HG02852 (cell line): ENCODE measurements at regions not wholly inside any gene's neighbourhood (a gene's known extent, or its start where the extent isn't known, plus 50 kb on each side); places are given as distances from the start of the nearest gene placed in this dataset.
"Not testable (repeated sequence)": the region's sequence is repeated elsewhere in the genome, so short reads cannot be mapped to it uniquely, and the experiment has no call there.

Experiments used
- ATAC-seq: cut with Tn5 transposase; IDR thresholded peaks from one replicate; pipeline ENCODE4 v1.9.1; 2021; ENCODE audit warnings: mild to moderate bottlenecking, moderate library complexity; ENCODE audit not compliant: unreplicated experiment

- ATAC-seq, result no peak
Observed at GRCh38 chr3:152768478-152768877, 66.5 kb upstream of the P2RY1 start.

DNA sequence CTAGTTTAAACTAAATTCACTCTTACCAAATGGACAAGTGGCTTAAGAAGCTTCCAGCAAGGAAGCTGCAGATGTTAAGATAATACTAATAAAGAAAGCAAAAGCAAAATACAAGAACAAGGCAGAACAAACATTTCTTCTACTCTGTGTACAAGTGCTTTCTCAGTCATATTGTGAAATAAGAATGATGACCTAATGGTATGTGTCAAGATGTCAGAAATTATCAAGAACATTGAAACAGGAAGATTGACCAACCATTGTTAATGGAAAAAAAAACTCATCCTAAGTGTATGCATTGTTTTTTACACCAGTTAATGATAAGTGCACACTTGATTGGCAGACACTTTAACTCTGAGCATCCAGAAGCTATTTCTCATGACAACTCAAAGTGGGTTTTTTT, 65.4 kb upstream of the P2RY1 start:
- peak; percentile 90 for ATAC-seq

GRCh38 chr3:152770296-152770695, 64.6 kb upstream of the P2RY1 start:
- no peak for ATAC-seq

- ATAC-seq, result no peak
Observed at GRCh38 chr3:152771120-152771519, 63.8 kb upstream of the P2RY1 start.

GRCh38 chr3:152772674-152773225, 62.2 kb upstream of the P2RY1 start:
- ATAC-seq, result no peak

DNA sequence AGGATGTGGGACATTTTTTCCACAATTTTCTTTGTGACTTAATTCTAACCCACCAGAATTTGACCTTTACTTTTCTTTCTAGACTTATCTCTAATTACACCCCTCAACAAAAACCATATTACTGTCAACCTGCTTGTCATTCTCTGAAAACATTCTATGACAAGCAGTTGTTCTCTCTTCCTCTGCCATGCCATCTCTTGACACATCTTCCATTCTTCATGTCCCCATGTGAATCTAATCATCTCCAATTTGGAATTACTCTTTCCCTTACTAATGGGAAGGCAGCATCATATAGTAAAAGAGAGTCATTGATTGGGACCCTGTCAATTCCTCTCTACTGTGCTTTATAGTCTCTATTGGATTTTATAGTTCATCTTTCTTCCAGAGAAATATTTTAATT, 61.3 kb upstream of the P2RY1 start:
- ATAC-seq, result no peak

GRCh38 chr3:152774230-152774629, 60.7 kb upstream of the P2RY1 start:
- ATAC-seq, result not testable (repeated sequence)

- ATAC-seq, result no peak
Observed at GRCh38 chr3:152778022-152778421, 56.9 kb upstream of the P2RY1 start.

- no peak for ATAC-seq
Observed at GRCh38 chr3:152779653-152780052, 55.3 kb upstream of the P2RY1 start.

DNA sequence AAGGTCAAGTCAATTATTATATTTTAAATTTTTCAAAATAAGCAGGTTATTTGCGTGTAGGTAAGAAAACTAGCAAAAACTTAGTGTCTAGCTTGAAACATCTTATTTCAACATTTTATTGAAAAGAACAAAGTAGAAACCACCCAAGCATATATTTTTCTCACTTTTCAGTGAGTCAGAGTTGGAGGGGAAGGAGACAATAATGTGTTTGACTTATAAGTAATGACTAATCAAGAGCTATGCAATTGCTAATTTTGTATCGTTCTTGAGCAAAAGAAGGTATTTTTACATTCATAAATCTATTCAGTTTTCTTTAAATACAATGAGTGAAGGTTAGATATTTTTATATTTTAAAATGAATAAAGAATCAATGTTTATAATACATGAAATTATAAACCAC, 54.4 kb upstream of the P2RY1 start:
- ATAC-seq, result no peak

DNA sequence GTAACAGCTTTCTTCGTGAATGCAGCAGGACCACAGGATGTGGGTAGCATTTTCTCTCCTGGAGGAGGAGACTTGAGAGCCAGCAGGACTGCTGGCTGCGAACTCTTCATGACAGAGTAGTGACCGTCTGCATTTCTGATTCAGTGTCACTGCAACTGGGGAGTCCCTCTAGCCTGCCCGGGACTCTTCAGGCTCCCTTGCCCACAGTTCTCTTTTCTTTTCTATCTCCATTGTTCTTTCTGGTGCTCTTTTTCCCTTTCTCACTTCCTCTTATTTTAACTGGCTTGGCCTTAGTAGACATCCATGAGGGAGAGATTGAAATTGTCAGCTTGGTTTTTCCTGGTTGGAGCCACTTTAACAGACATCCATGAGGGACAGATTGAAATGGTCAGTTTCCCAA, 49.9 kb upstream of the P2RY1 start:
- no peak for ATAC-seq
